H1 (cell line): ENCODE measurements at regions not wholly inside any gene's neighbourhood (a gene's known extent, or its start where the extent isn't known, plus 50 kb on each side); places are given as distances from the start of the nearest gene placed in this dataset.

ENCODE experiments used
- CTCF ChIA-PET: fragments of 300-600 bp; sonication (Branson Sonifier 250); formaldehyde crosslinking; loops from one replicate; lab custom pipeline; 2021; ENCODE audit not compliant: partially characterized antibody; lab: Charles Lee
- POLR2A ChIA-PET: fragments of 300-600 bp; sonication (Branson Sonifier 250); formaldehyde crosslinking; loops from one replicate; lab custom pipeline; 2021; ENCODE audit warnings: inconsistent platforms; ENCODE audit not compliant: partially characterized antibody; lab: Charles Lee
- DNase-seq, 2 experiments: peaks; one replicate each; pipeline versions ENCODE4 v3.0.0 to v3.0.0-alpha.2; 2010 to 2022; ENCODE audit warnings: low spot score in 2 of 2, low read depth in 1 of 2, mixed read lengths in 1 of 2
- FAIRE-seq: peaks from 2 replicates; lab custom pipeline; 2011; peaks lifted over from hg19 to GRCh38; lab: Jason Lieb, UNC
- H2AFZ ChIP-seq: 2 replicates; pipeline ENCODE4 v1.8.1; 2012; ENCODE audit warnings: low read length, inconsistent platforms
- H2AK5ac ChIP-seq: 2 replicates; pipeline ENCODE4 v1.6.1; 2013; ENCODE audit warnings: low read depth, low read length
- H2BK120ac ChIP-seq: replicated peaks from 2 replicates; pipeline ENCODE3; 2013; ENCODE audit warnings: low read depth, low read length, inconsistent platforms
- H2BK12ac ChIP-seq: 2 replicates; pipeline ENCODE4 v1.6.1; 2013; ENCODE audit warnings: low read depth, low read length
- H2BK15ac ChIP-seq: 2 replicates; pipeline ENCODE4 v1.6.1; 2013; ENCODE audit warnings: low read length
- H2BK20ac ChIP-seq: 2 replicates; pipeline ENCODE4 v1.6.1; 2013; ENCODE audit warnings: low read length
- H2BK5ac ChIP-seq: 2 replicates; pipeline ENCODE4 v1.6.1; 2013; ENCODE audit warnings: low read depth, low read length
- H3K14ac ChIP-seq: 2 replicates; pipeline ENCODE4 v1.6.1; 2013; ENCODE audit warnings: inconsistent platforms; ENCODE audit not compliant: insufficient read length
- H3K18ac ChIP-seq: 2 replicates; pipeline ENCODE4 v1.6.1; 2013; ENCODE audit warnings: low read length; ENCODE audit errors: extremely low read depth
- H3K23ac ChIP-seq: 2 replicates; pipeline ENCODE4 v1.6.1; 2013; ENCODE audit warnings: inconsistent platforms; ENCODE audit not compliant: insufficient read length
- H3K23me2 ChIP-seq: 2 replicates; pipeline ENCODE4 v1.6.1; 2013; ENCODE audit warnings: low read depth, low read length
- H3K27ac ChIP-seq: 2 replicates; pipeline ENCODE4 v1.6.1; 2011; ENCODE audit warnings: low read depth, low read length, inconsistent platforms
- H3K27me3 ChIP-seq, 4 experiments: replicated peaks in 1 of 4; 1 replicate in 1 of 4; 2 replicates in 3 of 4; pipeline versions ENCODE4 v1.6.1 to v1.8.1; 2011 to 2013; ENCODE audit warnings: low read length in 3 of 4, mild to moderate bottlenecking in 3 of 4, inconsistent platforms in 2 of 4, mixed read lengths in 2 of 4, moderate library complexity in 1 of 4; ENCODE audit not compliant: control insufficient read depth in 3 of 4, insufficient read depth in 3 of 4; ENCODE audit errors: extremely low read depth in 1 of 4
- H3K36me3 ChIP-seq, 4 experiments: 2 replicates each; pipeline versions ENCODE4 v1.6.1 to v1.8.1; 2011 to 2013; ENCODE audit warnings: mild to moderate bottlenecking in 4 of 4, low read length in 3 of 4, moderate library complexity in 2 of 4, control low read depth in 1 of 4, inconsistent platforms in 1 of 4; ENCODE audit not compliant: insufficient read depth in 4 of 4, control insufficient read depth in 2 of 4
- H3K4ac ChIP-seq: replicated peaks from 2 replicates; pipeline ENCODE3; 2013; ENCODE audit warnings: low read length, low read depth, mixed read lengths, inconsistent platforms; ENCODE audit not compliant: insufficient read length
- H3K4me1 ChIP-seq, 4 experiments: replicated peaks in 1 of 4; 1 replicate in 1 of 4; 2 replicates in 3 of 4; pipeline versions ENCODE4 v1.6.1 to v1.8.1; 2011 to 2013; ENCODE audit warnings: low read length in 3 of 4, inconsistent platforms in 2 of 4, mixed read lengths in 1 of 4; ENCODE audit not compliant: insufficient read depth in 4 of 4, control insufficient read depth in 3 of 4
- H3K4me2 ChIP-seq, 2 experiments: 2 replicates each; pipeline versions ENCODE4 v1.6.1 to v1.8.1; 2011 to 2013; ENCODE audit warnings: low read depth in 2 of 2, low read length in 2 of 2, control low read depth in 1 of 2, inconsistent platforms in 1 of 2, mild to moderate bottlenecking in 1 of 2; ENCODE audit not compliant: insufficient read depth in 1 of 2
- H3K4me3 ChIP-seq, 4 experiments: fragments of 200-600, 300-600 bp in 1 of 4; sonication (generic), shearing (Covaris generic), sonication (Bioruptor Twin) in 1 of 4; 2 replicates each; pipeline versions ENCODE4 v1.5.1 to v1.8.1; 2011 to 2016; ENCODE audit warnings: low read length in 4 of 4, low read depth in 3 of 4, control low read depth in 2 of 4, inconsistent platforms in 2 of 4, mild to moderate bottlenecking in 2 of 4, mixed read lengths in 1 of 4, moderate library complexity in 1 of 4; ENCODE audit not compliant: insufficient read depth in 2 of 4; ENCODE audit errors: extremely low read depth in 1 of 4
- H3K56ac ChIP-seq: replicated peaks from 2 replicates; pipeline ENCODE3; 2013; ENCODE audit warnings: low read depth, mild to moderate bottlenecking, mixed read lengths, low read length, inconsistent platforms; ENCODE audit not compliant: insufficient read length
- H3K79me1 ChIP-seq: 2 replicates; pipeline ENCODE4 v1.6.1; 2013; ENCODE audit warnings: low read depth, low read length, control low read depth
- H3K79me2 ChIP-seq, 2 experiments: 2 replicates each; pipeline versions ENCODE4 v1.6.1 to v1.8.1; 2012 to 2013; ENCODE audit warnings: low read length in 2 of 2, mild to moderate bottlenecking in 2 of 2, inconsistent platforms in 1 of 2; ENCODE audit not compliant: insufficient read depth in 2 of 2, control insufficient read depth in 1 of 2
- H3K9ac ChIP-seq, 4 experiments: replicated peaks in 1 of 4; 1 replicate in 1 of 4; 2 replicates in 3 of 4; pipeline versions ENCODE4 v1.6.1 to v1.8.1; 2011 to 2013; ENCODE audit warnings: low read depth in 3 of 4, low read length in 3 of 4, control low read depth in 2 of 4, mild to moderate bottlenecking in 2 of 4, moderate library complexity in 2 of 4, inconsistent platforms in 1 of 4; ENCODE audit errors: extremely low read depth in 1 of 4
- H3K9me3 ChIP-seq, 2 experiments: 2 replicates each; pipeline versions ENCODE4 v1.6.1 to v1.8.1; 2012 to 2013; ENCODE audit warnings: mild to moderate bottlenecking in 2 of 2, moderate library complexity in 2 of 2, control low read depth in 1 of 2, inconsistent platforms in 1 of 2, low read depth in 1 of 2, low read length in 1 of 2, mixed read lengths in 1 of 2; ENCODE audit not compliant: insufficient read depth in 2 of 2
- H4K20me1 ChIP-seq, 2 experiments: replicated peaks in 1 of 2; 2 replicates each; pipeline versions ENCODE3 to v1.8.1; 2011 to 2013; ENCODE audit warnings: inconsistent platforms in 2 of 2, low read length in 2 of 2, mild to moderate bottlenecking in 1 of 2; ENCODE audit not compliant: insufficient read depth in 2 of 2, control insufficient read depth in 1 of 2
- H4K5ac ChIP-seq: 2 replicates; pipeline ENCODE4 v1.6.1; 2013; ENCODE audit warnings: low read length, low read depth, mixed read lengths, inconsistent platforms; ENCODE audit not compliant: insufficient read length
- H4K8ac ChIP-seq: 2 replicates; pipeline ENCODE4 v1.8.0; 2013; ENCODE audit warnings: mild to moderate bottlenecking, moderate library complexity, low read length, inconsistent platforms; ENCODE audit not compliant: insufficient read depth; ENCODE audit errors: extremely low read depth
- H4K91ac ChIP-seq: replicated peaks from 2 replicates; pipeline ENCODE3; 2013; ENCODE audit warnings: low read length, mixed read lengths, inconsistent platforms; ENCODE audit not compliant: insufficient read length
- ATF2 ChIP-seq: IDR thresholded peaks from 2 replicates; pipeline ENCODE4 v1.6.1; 2012; ENCODE audit warnings: low read length, inconsistent platforms
- SP2 ChIP-seq: IDR thresholded peaks from 2 replicates; pipeline ENCODE4 v1.6.1; 2012; ENCODE audit warnings: mild to moderate bottlenecking, low read length, inconsistent platforms

GRCh38 chr5:39780347-39780746 is 355.6 kb upstream of the DAB2 start:
- Histone ChIP-seq H3K27me3 (no peaks in the 10 kb centered on the region), H4K20me1 (no peaks in the 10 kb centered on the region), H3K4me2 (no peak overlapping the region), H2BK20ac (no peak overlapping the region), H2BK12ac (no peak overlapping the region), H2BK120ac (no peak overlapping the region), H2AFZ (no peak overlapping the region), H3K27ac (no peak overlapping the region), H3K4ac (no peak overlapping the region), H3K23me2 (no peaks in the 10 kb centered on the region), H4K8ac (no peak overlapping the region), H2BK5ac (no peak overlapping the region), H2AK5ac (no peak overlapping the region), H3K79me2 (no peaks in the 10 kb centered on the region), H3K79me1 (no peaks in the 10 kb centered on the region), H2BK15ac (no peak overlapping the region), H4K91ac (no peak overlapping the region), H3K56ac (no peak overlapping the region), H3K9me3 (no peaks in the 10 kb centered on the region), H3K4me3 (no peak overlapping the region), H3K14ac (no peak overlapping the region), H3K4me1 (peaks cover 0 to 6% (median under 1%) of the 10 kb centered on the region in 4 experiments; a peak in 1 of 7 replicates), H4K5ac (no peak overlapping the region), H3K36me3 (no peaks in the 10 kb centered on the region), H3K9ac (no peak overlapping the region), H3K18ac (no peak overlapping the region), H3K23ac (no peak overlapping the region)
- ChIA-PET POLR2A (no interaction called here), CTCF (no interaction called here)
- DNase-seq (peak in 1 of 2 experiments; percentile 3), FAIRE-seq (no peak)
- TF ChIP-seq ATF2 (no peak), SP2 (no peak)
